Parathyroid adenoma (tissue), 2 donors: ENCODE measurements at regions not wholly inside any gene's neighbourhood (a gene's known extent, or its start where the extent isn't known, plus 50 kb on each side); places are given as distances from the start of the nearest gene placed in this dataset.

Experiments used
- H2AFZ ChIP-seq: fragments of 300-600 bp; sonication (generic); one replicate; pipeline ENCODE4 v1.7.0; 2017; ENCODE audit warnings: antibody characterized with exemption, mild to moderate bottlenecking
- H3K27ac ChIP-seq: fragments of 300-600 bp; sonication (generic); one replicate; pipeline ENCODE4 v1.7.0; 2017
- H3K27me3 ChIP-seq: fragments of 300-600 bp; sonication (generic); one replicate; pipeline ENCODE4 v1.7.0; 2017; ENCODE audit warnings: low read length; ENCODE audit not compliant: control insufficient read depth, insufficient read depth
- H3K36me3 ChIP-seq: fragments of 300-600 bp; sonication (generic); one replicate; pipeline ENCODE4 v1.7.0; 2017; ENCODE audit warnings: low read length; ENCODE audit not compliant: control insufficient read depth, insufficient read depth
- H3K4me1 ChIP-seq: fragments of 300-600 bp; sonication (generic); one replicate; pipeline ENCODE4 v1.7.0; 2017; ENCODE audit warnings: control low read depth
- H3K4me2 ChIP-seq: fragments of 300-600 bp; sonication (generic); one replicate; pipeline ENCODE4 v1.7.0; 2017; ENCODE audit warnings: low read length
- H3K4me3 ChIP-seq: fragments of 300-600 bp; sonication (generic); one replicate; pipeline ENCODE4 v1.7.0; 2017; ENCODE audit warnings: low read depth, low read length
- H3K79me2 ChIP-seq: fragments of 300-600 bp; sonication (generic); one replicate; pipeline ENCODE4 v1.7.0; 2017; ENCODE audit warnings: control low read depth
- H3K9ac ChIP-seq: fragments of 300-600 bp; sonication (generic); one replicate; pipeline ENCODE4 v1.7.0; 2017; ENCODE audit warnings: mild to moderate bottlenecking
- H3K9me3 ChIP-seq: fragments of 300-600 bp; sonication (generic); one replicate; pipeline ENCODE4 v1.7.0; 2017; ENCODE audit warnings: low read length; ENCODE audit not compliant: control insufficient read depth
- CTCF ChIP-seq: fragments of 300-600 bp; sonication (generic); IDR thresholded peaks from one replicate; pipeline ENCODE4 v1.7.0; 2017; ENCODE audit warnings: antibody characterized with exemption, mild to moderate bottlenecking
- donor health status: primary hyperparathyroidism.

- no peak overlapping the region for H3K27ac ChIP-seq
- H3K79me2 ChIP-seq = no peaks in the 10 kb centered on the region
- H3K4me2 ChIP-seq = no peak overlapping the region
- H3K9ac ChIP-seq = no peak overlapping the region
- no peaks in the 10 kb centered on the region for H3K36me3 ChIP-seq
- no peaks in the 10 kb centered on the region for H3K27me3 ChIP-seq
- TF ChIP-seq CTCF = no peak
- no peaks in the 10 kb centered on the region for H3K9me3 ChIP-seq
- no peaks in the 10 kb centered on the region for H3K4me1 ChIP-seq
- H3K4me3 ChIP-seq = no peak overlapping the region
- no peak overlapping the region for H2AFZ ChIP-seq
Observed at GRCh38 chr10:123327450-123327849, 173.2 kb downstream of the BUB3 start.

GRCh38 chr10:123327896-123328295, 173.7 kb downstream of the BUB3 start:
- Histone ChIP-seq H3K9ac (no peak overlapping the region), H3K4me3 (no peak overlapping the region)
- TF ChIP-seq CTCF = no peak

GRCh38 chr10:123331438-123331837, 177.2 kb downstream of the BUB3 start:
- H2AFZ ChIP-seq = no peak overlapping the region
- H3K27me3 ChIP-seq = no peaks in the 10 kb centered on the region
- H3K4me1 ChIP-seq = no peaks in the 10 kb centered on the region
- no peak for TF ChIP-seq CTCF
- H3K79me2 ChIP-seq = no peaks in the 10 kb centered on the region
- H3K36me3 ChIP-seq = no peaks in the 10 kb centered on the region
- H3K4me2 ChIP-seq = no peak overlapping the region
- H3K9me3 ChIP-seq = no peaks in the 10 kb centered on the region
- no peak overlapping the region for H3K27ac ChIP-seq
- no peak overlapping the region for H3K4me3 ChIP-seq
- no peak overlapping the region for H3K9ac ChIP-seq

More at GRCh38 chr10:123327896-123328295, 173.7 kb downstream of the BUB3 start:
- H3K9me3 ChIP-seq = no peaks in the 10 kb centered on the region
- no peaks in the 10 kb centered on the region for H3K36me3 ChIP-seq
- no peaks in the 10 kb centered on the region for H3K4me1 ChIP-seq
- H3K79me2 ChIP-seq = no peaks in the 10 kb centered on the region
- H2AFZ ChIP-seq = no peak overlapping the region
- no peaks in the 10 kb centered on the region for H3K27me3 ChIP-seq
- H3K27ac ChIP-seq = no peak overlapping the region
- no peak overlapping the region for H3K4me2 ChIP-seq

- Histone ChIP-seq H3K9ac (no peak overlapping the region), H3K79me2 (no peaks in the 10 kb centered on the region), H3K4me1 (no peaks in the 10 kb centered on the region), H3K27me3 (no peaks in the 10 kb centered on the region), H3K27ac (no peak overlapping the region), H3K36me3 (no peaks in the 10 kb centered on the region), H3K4me2 (no peak overlapping the region), H2AFZ (no peak overlapping the region), H3K9me3 (no peaks in the 10 kb centered on the region), H3K4me3 (no peak overlapping the region)
- TF ChIP-seq CTCF = no peak
Observed at GRCh38 chr10:123346581-123346980, 192.4 kb downstream of the BUB3 start.

- Histone ChIP-seq H3K9ac (no peak overlapping the region), H3K4me3 (no peak overlapping the region), H2AFZ (no peak overlapping the region), H3K36me3 (no peaks in the 10 kb centered on the region), H3K27me3 (no peaks in the 10 kb centered on the region), H3K27ac (no peak overlapping the region), H3K4me2 (no peak overlapping the region), H3K9me3 (no peaks in the 10 kb centered on the region), H3K79me2 (no peaks in the 10 kb centered on the region), H3K4me1 (no peaks in the 10 kb centered on the region)
- no peak for TF ChIP-seq CTCF
Observed at GRCh38 chr10:123348691-123349572, 194.7 kb downstream of the BUB3 start.
